WTC11 (cell line): ENCODE measurements at regions not wholly inside any gene's neighbourhood (a gene's known extent, or its start where the extent isn't known, plus 50 kb on each side); places are given as distances from the start of the nearest gene placed in this dataset.

ENCODE experiments used
- CBFB ChIP-seq: sonication (generic); formaldehyde crosslinking; IDR thresholded peaks from 2 replicates; pipeline ENCODE4 v1.8.1; 2022; ENCODE audit warnings: mild to moderate bottlenecking, low read depth, missing genetic modification reagents
- CREB1 ChIP-seq: sonication (generic); formaldehyde crosslinking; IDR thresholded peaks from 2 replicates; pipeline ENCODE4 v1.8.0; 2023; ENCODE audit warnings: mild to moderate bottlenecking, missing genetic modification reagents
- CTCF ChIP-seq: fragments of 200-600 bp; IDR thresholded peaks from 2 replicates; pipeline ENCODE4 v1.8.0; 2022; ENCODE audit warnings: antibody characterized with exemption
- ETV6 ChIP-seq: sonication (generic); formaldehyde crosslinking; IDR thresholded peaks from 2 replicates; pipeline ENCODE4 v1.8.1; 2022; ENCODE audit warnings: mild to moderate bottlenecking, missing genetic modification reagents
- MXD4 ChIP-seq: fragments of 250-450 bp; sonication (Bioruptor Pico); IDR thresholded peaks from 2 replicates; pipeline ENCODE4 v1.8.0; 2021; ENCODE audit warnings: mild to moderate bottlenecking, moderate library complexity, borderline replicate concordance
- NR2C2 ChIP-seq: sonication (generic); formaldehyde crosslinking; IDR thresholded peaks from 2 replicates; pipeline ENCODE4 v1.8.0; 2022; ENCODE audit warnings: mild to moderate bottlenecking, missing genetic modification reagents
- RORB ChIP-seq: fragments of 250-450 bp; sonication (Bioruptor Pico); IDR thresholded peaks from 2 replicates; pipeline ENCODE4 v1.9.0; 2021; ENCODE audit warnings: mild to moderate bottlenecking

GRCh38 chr5:2047341-2047927 is 164.7 kb upstream of the IRX4 start:
- TF ChIP-seq CBFB (CRISPR knock-in tag) = no peak
- TF ChIP-seq CTCF = no peak
- no peak for TF ChIP-seq MXD4 (CRISPR knock-in tag)
- no peak for TF ChIP-seq ETV6 (CRISPR knock-in tag)
- TF ChIP-seq NR2C2 (CRISPR knock-in tag) = no peak
- no peak for TF ChIP-seq CREB1 (CRISPR knock-in tag)
- TF ChIP-seq RORB = no peak
